Brain microvascular endothelial cell (primary cell): ENCODE measurements at regions not wholly inside any gene's neighbourhood (a gene's known extent, or its start where the extent isn't known, plus 50 kb on each side); places are given as distances from the start of the nearest gene placed in this dataset.

Source experiments
- DNase-seq: peaks from one replicate; pipeline ENCODE4 v3.0.0-alpha.2; 2020
- H3K27ac ChIP-seq: fragments of 250-450 bp; sonication (Bioruptor Pico); 2 replicates; pipeline ENCODE4 v1.5.1; 2020; ENCODE audit warnings: mild to moderate bottlenecking, moderate library complexity
- H3K27me3 ChIP-seq: fragments of 250-450 bp; sonication (Bioruptor Pico); replicated peaks from 2 replicates; pipeline ENCODE4 v1.5.1; 2020; ENCODE audit warnings: mild to moderate bottlenecking
- H3K36me3 ChIP-seq: fragments of 250-450 bp; sonication (Bioruptor Pico); replicated peaks from 2 replicates; pipeline ENCODE4 v1.5.1; 2020; ENCODE audit warnings: mild to moderate bottlenecking
- H3K4me3 ChIP-seq: 2 replicates; pipeline ENCODE4 v1.5.1; 2011; ENCODE audit warnings: low read depth, mild to moderate bottlenecking, control low read depth, low read length, moderate library complexity
- in situ Hi-C: cut with HindIII; loops from 2 replicates; pipeline ENCODE4 v1.10.0; 2017; ENCODE audit warnings: low sequenced_read_pairs, low pct_ligation_motif_present
- TF ChIP-seq, protein P1 (sequence below): IDR thresholded peaks from 2 replicates; pipeline ENCODE4 v1.5.1; 2011; ENCODE audit warnings: low read depth, mild to moderate bottlenecking, moderate library complexity, low read length, control low read depth, inconsistent platforms; ENCODE audit errors: missing control alignments

- H3K27ac ChIP-seq: no peak overlapping the region
- no peaks in the 10 kb centered on the region for H3K27me3 ChIP-seq
- TF ChIP-seq, protein P1, sequence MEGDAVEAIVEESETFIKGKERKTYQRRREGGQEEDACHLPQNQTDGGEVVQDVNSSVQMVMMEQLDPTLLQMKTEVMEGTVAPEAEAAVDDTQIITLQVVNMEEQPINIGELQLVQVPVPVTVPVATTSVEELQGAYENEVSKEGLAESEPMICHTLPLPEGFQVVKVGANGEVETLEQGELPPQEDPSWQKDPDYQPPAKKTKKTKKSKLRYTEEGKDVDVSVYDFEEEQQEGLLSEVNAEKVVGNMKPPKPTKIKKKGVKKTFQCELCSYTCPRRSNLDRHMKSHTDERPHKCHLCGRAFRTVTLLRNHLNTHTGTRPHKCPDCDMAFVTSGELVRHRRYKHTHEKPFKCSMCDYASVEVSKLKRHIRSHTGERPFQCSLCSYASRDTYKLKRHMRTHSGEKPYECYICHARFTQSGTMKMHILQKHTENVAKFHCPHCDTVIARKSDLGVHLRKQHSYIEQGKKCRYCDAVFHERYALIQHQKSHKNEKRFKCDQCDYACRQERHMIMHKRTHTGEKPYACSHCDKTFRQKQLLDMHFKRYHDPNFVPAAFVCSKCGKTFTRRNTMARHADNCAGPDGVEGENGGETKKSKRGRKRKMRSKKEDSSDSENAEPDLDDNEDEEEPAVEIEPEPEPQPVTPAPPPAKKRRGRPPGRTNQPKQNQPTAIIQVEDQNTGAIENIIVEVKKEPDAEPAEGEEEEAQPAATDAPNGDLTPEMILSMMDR: no peak
- in situ Hi-C loops: no loop called here
- no peaks in the 10 kb centered on the region for H3K36me3 ChIP-seq
- H3K4me3 ChIP-seq: no peak overlapping the region
- DNase-seq: no peak
Measured at GRCh38 chr5:131064669-131065371, 100.2 kb downstream of the HINT1 start.

GRCh38 chr5:131042021-131042789 is 122.9 kb downstream of the HINT1 start:
- Histone ChIP-seq H3K27me3 (no peaks in the 10 kb centered on the region), H3K27ac (no peak overlapping the region), H3K4me3 (no peak overlapping the region), H3K36me3 (no peaks in the 10 kb centered on the region)
- in situ Hi-C loops: no loop called here
- TF ChIP-seq, protein P1: no peak
- no peak for DNase-seq

DNA sequence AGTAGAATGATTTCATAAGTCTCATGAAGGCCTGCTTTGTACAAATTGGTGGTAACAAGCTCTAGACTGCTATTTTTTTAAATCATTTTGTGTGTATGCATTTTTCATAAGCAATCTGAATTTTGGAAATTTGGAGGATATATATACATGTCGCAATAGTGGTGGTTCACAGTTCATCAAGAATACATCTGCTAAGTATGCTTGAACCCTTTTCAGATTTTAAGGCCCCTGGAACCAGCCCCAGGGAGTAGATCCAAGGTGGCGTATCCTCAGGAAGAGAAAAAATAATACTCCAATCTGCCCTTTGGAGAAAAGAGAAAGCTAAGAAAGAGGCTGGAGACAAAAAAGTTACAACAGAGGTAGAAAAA is 141.6 kb downstream of the HINT1 start:
- Histone ChIP-seq H3K4me3 (no peak overlapping the region), H3K36me3 (no peaks in the 10 kb centered on the region), H3K27me3 (no peaks in the 10 kb centered on the region), H3K27ac (no peak overlapping the region)
- no peak for DNase-seq
- TF ChIP-seq, protein P1: no peak
- in situ Hi-C loops: no loop called here

DNA sequence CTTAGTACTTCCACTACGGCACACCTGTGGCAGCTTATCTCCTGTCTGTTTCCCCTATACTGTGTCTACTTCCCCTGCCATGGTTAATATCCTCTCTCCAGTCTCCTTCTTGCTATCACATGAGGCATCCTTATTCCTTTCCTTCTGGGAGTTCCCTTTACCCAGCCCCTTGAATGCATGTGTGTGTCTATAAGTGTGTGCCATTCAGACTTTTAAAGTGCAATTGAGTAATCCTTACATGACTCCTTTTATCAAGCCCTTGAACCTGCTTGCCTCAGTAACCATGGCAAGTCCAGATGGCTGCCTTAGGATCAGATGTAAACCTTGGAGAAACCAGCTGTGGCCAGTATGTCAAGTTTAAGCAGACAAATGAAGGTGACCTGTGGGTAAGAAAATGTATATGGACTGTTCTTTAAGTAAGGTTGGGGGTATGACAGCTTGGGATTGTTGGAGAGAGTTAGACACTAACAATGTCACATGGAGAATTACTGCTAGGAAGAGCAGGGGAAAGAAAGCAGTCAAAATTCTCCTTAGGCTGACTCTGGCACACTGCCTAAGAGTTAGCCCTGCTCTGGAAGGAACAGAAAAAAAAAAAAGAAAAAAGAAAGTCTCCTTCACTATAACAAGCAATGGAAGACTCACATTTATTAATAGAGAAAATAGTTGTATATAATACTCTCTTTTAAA is 142.1 kb downstream of the HINT1 start:
- DNase-seq: no peak
- in situ Hi-C loops: no loop called here
- Histone ChIP-seq H3K27ac (no peak overlapping the region), H3K36me3 (no peaks in the 10 kb centered on the region), H3K27me3 (no peaks in the 10 kb centered on the region), H3K4me3 (no peak overlapping the region)
- TF ChIP-seq, protein P1: no peak

DNA sequence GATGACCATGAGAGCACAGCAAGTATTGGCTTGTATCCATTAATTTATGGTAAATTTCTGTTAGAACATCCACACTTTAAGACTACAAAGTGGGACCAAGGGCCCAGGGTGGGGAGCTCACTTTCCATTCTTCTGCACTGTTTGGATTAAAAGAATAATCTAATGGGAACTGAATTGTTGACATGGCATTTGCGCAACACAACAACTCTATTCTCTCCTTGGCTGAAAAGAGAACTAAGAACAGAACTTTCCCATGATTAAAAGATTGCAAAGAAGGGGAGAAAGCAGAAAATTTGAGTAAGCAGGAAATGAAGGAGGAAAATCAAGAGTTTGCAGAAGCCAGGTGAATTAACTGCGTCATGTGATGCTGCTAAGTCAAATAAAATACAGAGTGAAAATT is 143.4 kb downstream of the HINT1 start:
- no peak for DNase-seq
- Histone ChIP-seq H3K27me3 (no peaks in the 10 kb centered on the region), H3K27ac (no peak overlapping the region), H3K36me3 (no peaks in the 10 kb centered on the region), H3K4me3 (no peak overlapping the region)
- TF ChIP-seq, protein P1: no peak
- in situ Hi-C loops: no loop called here
